ENCODE measurements at regions not wholly inside any gene's neighbourhood (a gene's known extent, or its start where the extent isn't known, plus 50 kb on each side); places are given as distances from the start of the nearest gene placed in this dataset.

- no peak for TF ChIP-seq CTCF (IDR thresholded peaks at IDR 0.05; ENCODE audit: low read depth, low read length)
- TF ChIP-seq EZH2phosphoT487 (IDR thresholded peaks at IDR 0.05; ENCODE audit: low read depth) = no peak
Measured at GRCh38 chr11:119932828-119933562, 204.0 kb upstream of the NECTIN1 start.
